Left cardiac atrium (tissue), 4 donors: ENCODE measurements at regions not wholly inside any gene's neighbourhood (a gene's known extent, or its start where the extent isn't known, plus 50 kb on each side); places are given as distances from the start of the nearest gene placed in this dataset.
A peak's percentile ranks its signal among the peaks of the same experiment; 100 is the strongest.
"Not testable (repeated sequence)": the region's sequence is repeated elsewhere in the genome, so short reads cannot be mapped to it uniquely, and the experiment has no call there.

Experiments used
- ATAC-seq, 2 donors: fragments of 200-7000 bp; cut with Tn5 transposase; one replicate each; pipeline ENCODE4 v1.9.1; 2020; ENCODE audit warnings: mild to moderate bottlenecking in 2 of 2, moderate library complexity in 2 of 2
- DNase-seq: peaks from one replicate; pipeline ENCODE4 v3.0.0-alpha.2; 2020
- intact Hi-C, 2 donors: fragments of 100-400 bp; cut with DNase I; formaldehyde crosslinking; loops; one replicate each; pipeline versions ENCODE4 v1.14.1 to v1.15.1; 2022 to 2023
- donor health status: DM: no; HTN: yes; CAD: no.
- donor health status: DM: no; HTN: yes; CAD: no; lungs with severe emphysema.
- donor health status: DM: yes; HTN: yes; CAD: no.
- donor health status: Dilated cardiomyopathy.

DNA sequence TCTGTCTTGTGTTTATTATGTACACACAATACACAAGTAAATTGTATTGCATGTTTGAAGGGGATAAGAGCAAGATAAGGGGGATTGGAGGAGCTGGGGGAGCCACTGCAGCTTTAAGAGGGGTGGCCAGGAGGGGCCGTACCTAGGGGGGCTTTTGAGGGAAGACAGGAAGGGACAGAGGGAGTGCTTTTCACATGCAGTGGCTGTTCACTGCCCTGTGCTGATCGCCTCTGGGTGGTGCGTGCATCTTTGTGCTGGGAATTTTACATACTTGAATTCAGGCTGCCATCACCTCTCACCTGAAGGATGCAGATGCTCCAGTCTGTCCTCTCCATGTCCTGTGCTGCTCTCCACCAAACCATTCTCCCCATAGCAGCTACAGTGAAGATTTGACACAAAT is 179.5 kb downstream of the PTPRU start:
- DNase-seq (no peak), ATAC-seq (no peak)
- intact Hi-C loops, result no loop called here

DNA sequence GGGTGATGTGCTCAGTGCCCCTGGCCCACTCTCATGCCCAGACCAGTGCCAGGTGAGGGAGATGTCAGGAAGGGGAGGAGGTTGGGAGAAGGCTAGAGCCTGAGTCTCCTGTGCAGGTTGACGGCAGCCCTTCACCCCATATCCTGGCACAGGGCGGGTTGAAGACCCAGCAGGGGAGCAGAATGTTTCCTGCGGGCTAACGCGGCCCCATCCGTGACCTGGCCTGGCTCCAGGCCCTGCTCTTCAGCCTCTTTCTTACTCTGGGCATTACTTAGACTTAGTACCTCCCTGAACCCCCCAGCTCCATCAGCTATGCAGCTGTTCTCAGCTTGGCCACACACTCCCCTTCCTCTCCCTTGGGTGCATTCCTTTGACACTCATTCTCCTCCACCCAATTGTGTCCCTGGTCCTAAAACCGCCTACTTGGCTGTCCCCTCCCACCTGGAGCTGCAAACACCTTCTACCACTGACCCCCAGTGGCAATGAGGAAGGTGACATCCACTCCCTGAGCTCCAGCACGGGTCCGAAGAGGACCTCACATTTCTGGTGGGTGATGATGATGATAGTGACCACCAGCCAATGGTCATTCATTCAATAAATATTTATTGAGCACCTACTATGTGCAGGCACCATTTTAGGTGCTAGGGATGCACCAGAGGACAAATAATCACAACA is 179.0 kb downstream of the PTPRU start:
- ATAC-seq, result no peak
- intact Hi-C loops, result no loop called here
- DNase-seq, result no peak

GRCh38 chr1:29414086-29414485 is 177.8 kb downstream of the PTPRU start:
- intact Hi-C loops, result no loop called here
- no peak for DNase-seq
- ATAC-seq, result no peak

- no peak for ATAC-seq
- intact Hi-C loops, result no loop called here
- no peak for DNase-seq
Observed at GRCh38 chr1:29413661-29414060, 177.3 kb downstream of the PTPRU start.

DNA sequence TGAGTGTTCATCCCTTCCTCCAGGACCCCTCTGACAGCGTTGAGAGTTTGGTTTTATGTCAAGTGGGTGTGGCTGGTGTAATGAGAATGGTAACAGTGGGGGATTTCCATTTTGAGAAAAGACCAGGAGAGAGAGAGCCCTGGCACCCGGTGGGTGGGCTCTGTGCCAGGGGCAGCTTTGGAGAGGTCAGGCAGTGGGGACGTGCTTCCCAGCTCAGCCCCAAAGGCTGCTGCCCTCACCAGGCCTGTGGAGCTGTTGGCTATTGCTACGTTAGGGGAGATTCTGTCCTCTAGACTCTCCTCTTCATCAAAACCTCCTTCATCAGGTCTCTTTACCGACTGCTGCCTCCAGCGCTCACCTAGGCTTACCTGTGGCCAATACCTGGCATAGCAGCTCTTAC is 176.3 kb downstream of the PTPRU start:
- ATAC-seq (peak in 1 of 2 donors; percentile 32), DNase-seq (no peak)
- intact Hi-C loops, result no loop called here

DNA sequence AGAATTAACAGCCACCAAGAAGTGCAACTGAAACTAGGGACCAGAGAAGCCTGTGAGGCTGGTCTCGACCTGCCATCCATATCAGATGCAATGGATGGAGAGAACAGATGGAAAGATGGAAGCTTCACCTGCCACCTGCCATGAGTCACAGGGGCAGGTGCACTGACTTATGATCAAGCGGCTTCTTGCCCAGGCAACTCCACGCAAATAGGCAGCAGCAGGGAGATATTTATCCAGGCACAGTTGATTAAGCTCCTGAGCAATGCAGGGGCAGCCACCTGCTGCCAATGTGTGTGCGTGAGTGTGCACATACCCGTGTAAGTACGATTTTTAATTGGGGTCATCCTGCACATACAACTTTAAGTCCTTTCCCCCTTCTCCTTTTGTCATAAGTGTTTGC is 174.2 kb downstream of the PTPRU start:
- DNase-seq, result no peak
- intact Hi-C loops, result no loop called here
- no peak for ATAC-seq

DNA sequence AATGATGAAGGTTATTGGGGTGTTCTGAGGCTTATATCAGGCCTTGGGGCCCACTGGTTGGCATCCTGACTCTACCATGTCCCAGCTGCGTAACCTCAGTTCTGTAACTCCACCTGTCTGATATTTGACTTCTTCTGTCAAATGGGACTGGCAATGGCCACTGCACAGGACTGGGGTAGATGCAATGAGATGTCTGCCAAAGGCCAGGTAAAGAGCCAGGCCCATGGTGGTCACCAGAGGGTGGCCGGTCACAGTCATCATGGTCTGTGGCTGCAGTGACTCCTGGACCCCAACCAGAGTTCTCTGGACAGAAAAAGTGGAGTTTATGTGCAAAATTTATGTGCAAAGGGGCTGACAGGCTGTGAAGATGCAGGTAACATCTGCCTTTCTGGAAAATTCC is 173.3 kb downstream of the PTPRU start:
- DNase-seq (no peak), ATAC-seq (no peak)
- intact Hi-C loops, result no loop called here

DNA sequence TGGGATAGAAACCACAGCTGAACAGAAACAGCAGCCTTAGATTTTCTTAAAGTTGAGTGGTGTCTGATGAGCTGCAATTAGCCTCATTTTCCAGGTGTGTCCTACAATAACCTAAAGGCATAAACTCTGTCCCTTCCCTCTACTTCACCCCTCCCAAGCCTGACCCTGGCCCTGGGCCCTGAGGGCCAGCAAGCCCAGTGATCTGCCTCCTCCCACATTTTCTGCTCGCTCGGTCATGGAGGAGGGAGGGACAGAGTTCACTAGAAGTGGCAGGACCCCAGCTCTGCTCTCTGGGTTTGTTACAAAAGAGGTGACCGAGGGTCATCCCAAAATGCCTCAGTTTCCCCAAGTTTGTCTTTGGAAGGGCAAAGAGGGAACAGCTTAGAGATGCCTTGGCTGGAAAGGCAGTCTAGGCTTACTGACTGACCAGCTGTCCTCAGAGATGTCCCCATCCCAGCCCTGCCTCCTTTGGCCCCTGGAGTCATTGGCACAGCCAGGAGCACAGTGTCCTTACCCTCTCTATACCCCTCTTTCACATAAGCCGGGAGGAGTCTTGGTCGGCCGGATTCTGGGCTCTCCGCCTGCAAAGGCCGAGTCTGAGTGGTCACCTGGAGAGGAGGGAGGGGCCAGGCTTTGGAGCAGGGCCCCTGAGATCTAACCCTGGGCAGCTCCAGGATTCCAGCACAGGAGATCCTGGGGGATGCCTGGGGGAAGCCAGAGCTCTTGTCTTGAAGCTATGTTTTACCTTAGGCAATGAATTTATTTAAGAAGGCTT is 172.7 kb downstream of the PTPRU start:
- intact Hi-C loops, result no loop called here
- ATAC-seq (no peak), DNase-seq (no peak)

DNA sequence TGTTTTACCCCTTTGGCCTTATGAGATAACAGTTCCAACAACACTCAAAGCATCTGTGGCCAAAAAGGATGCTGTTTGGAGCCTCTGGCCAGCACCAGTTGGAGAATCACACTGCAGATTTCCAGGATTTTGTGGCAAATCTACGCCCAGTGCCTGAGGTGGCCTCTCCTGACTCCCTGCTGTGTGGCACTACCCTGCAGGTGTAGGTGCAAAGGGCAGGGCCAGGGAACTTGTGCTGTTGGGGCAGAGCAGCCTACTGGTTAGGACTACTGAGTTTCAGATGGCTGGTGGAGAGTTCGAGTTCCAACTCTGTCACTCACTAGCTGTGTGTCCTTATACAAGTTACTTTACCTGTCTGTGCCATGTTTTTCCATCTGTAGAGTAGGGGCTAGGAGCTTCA is 170.5 kb downstream of the PTPRU start:
- ATAC-seq, result no peak
- intact Hi-C loops, result no loop called here
- DNase-seq, result no peak

- intact Hi-C loops, DNase-seq, ATAC-seq: not testable (repeated sequence)
Observed at GRCh38 chr1:29400203-29400602, 163.9 kb downstream of the PTPRU start.

GRCh38 chr1:29399465-29399864 is 163.1 kb downstream of the PTPRU start:
- no peak for ATAC-seq
- DNase-seq, result no peak
- intact Hi-C loops, result no loop called here

GRCh38 chr1:29398431-29398830 is 162.1 kb downstream of the PTPRU start:
- peak in 1 of 2 donors; percentile 83 for ATAC-seq
- DNase-seq, result no peak
- intact Hi-C loops, result no loop called here

GRCh38 chr1:29397981-29398380 is 161.7 kb downstream of the PTPRU start:
- intact Hi-C loops, result no loop called here
- no peak for ATAC-seq
- DNase-seq, result no peak

DNA sequence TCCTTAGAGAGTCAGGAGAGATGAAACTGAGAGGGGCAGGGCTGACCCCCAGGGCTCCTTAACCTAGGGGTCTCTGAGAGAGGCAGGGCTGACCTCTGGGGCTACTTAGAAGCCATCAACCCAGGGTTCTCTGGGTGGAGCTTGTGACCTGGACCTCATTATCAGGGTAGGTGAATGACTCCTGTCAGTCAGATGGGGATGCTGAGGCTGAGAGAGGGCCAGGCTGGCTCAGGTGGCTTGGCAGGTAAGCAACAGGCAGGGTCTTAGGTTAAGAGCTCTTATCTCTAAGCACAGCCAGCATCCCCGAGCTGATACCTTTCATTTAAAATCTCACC is 160.9 kb downstream of the PTPRU start:
- ATAC-seq (no peak), DNase-seq (no peak)
- intact Hi-C loops, result no loop called here

GRCh38 chr1:29396438-29397255 is 160.3 kb downstream of the PTPRU start:
- intact Hi-C loops, result no loop called here
- no peak for ATAC-seq
- no peak for DNase-seq

- ATAC-seq (no peak), DNase-seq (no peak)
- intact Hi-C loops, result no loop called here
Observed at GRCh38 chr1:29395736-29396437, 159.6 kb downstream of the PTPRU start.

GRCh38 chr1:29394521-29395225 is 158.4 kb downstream of the PTPRU start:
- DNase-seq, result no peak
- intact Hi-C loops, result no loop called here
- ATAC-seq, result peak in 1 of 2 donors; percentile 28

DNA sequence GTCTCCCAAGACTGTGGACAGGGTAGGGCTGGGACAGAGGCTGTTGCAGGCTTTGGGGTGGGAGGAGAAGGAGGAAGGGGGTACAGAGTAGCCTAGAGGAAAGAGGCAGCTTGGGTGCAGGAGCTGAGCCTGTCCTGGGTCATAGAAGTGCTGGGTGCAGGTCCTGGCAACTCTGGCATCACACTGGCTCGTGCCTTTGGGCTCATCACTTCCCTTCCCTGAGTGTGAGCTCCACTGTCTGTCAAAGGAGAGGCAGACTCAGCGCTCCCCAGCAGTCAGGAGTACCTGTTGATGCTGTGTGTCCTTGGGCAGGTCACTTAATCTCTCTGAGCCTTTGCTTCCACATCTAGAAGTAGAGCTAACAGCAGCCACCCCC is 157.1 kb downstream of the PTPRU start:
- intact Hi-C loops, result no loop called here
- DNase-seq, result no peak
- no peak for ATAC-seq
